ENCODE measurements at regions not wholly inside any gene's neighbourhood (a gene's known extent, or its start where the extent isn't known, plus 50 kb on each side); places are given as distances from the start of the nearest gene placed in this dataset.
"Not testable (repeated sequence)": the region's sequence is repeated elsewhere in the genome, so short reads cannot be mapped to it uniquely, and the experiment has no call there.

GRCh38 chr3:104198131-104198530 lies 1168.6 kb upstream of the ALCAM start:
- no peaks in the 10 kb centered on the region for H3K36me3 ChIP-seq (ENCODE audit: insufficient read depth, low read length)
- no peak overlapping the region for H3K4me3 ChIP-seq (ENCODE audit: insufficient read depth, low read length)
- H3K9me3 ChIP-seq (ENCODE audit: low read depth, low read length), result no peaks in the 10 kb centered on the region
- H3K27ac ChIP-seq (ENCODE audit: low read depth, low read length), result no peak overlapping the region
- H2AFZ ChIP-seq (ENCODE audit: low read length), result no peak overlapping the region
- no peak for TF ChIP-seq CTCF (IDR thresholded peaks at IDR 0.05; ENCODE audit: extremely low read depth, low read depth, low read length)
- H3K4me2 ChIP-seq (ENCODE audit: insufficient read depth, low read length), result no peak overlapping the region
- no peaks in the 10 kb centered on the region for H3K79me2 ChIP-seq (ENCODE audit: insufficient read depth, low read length)
- H3K4me1 ChIP-seq (ENCODE audit: insufficient read depth, low read length), result no peaks in the 10 kb centered on the region
- no peak for DNase-seq (ENCODE audit: insufficient read length, low spot score, missing footprints)
- H4K20me1 ChIP-seq (ENCODE audit: insufficient read depth, low read length), result no peaks in the 10 kb centered on the region
- H3K27me3 ChIP-seq (ENCODE audit: insufficient read depth, low read length), result no peaks in the 10 kb centered on the region

GRCh38 chr3:104206925-104207324 lies 1159.8 kb upstream of the ALCAM start:
- Histone ChIP-seq H3K4me3 (ENCODE audit: insufficient read depth, low read length) (no peak overlapping the region), H3K4me1 (ENCODE audit: insufficient read depth, low read length) (no peaks in the 10 kb centered on the region), H3K36me3 (ENCODE audit: insufficient read depth, low read length) (no peaks in the 10 kb centered on the region), H3K79me2 (ENCODE audit: insufficient read depth, low read length) (no peaks in the 10 kb centered on the region), H2AFZ (ENCODE audit: low read length) (no peak overlapping the region), H3K27me3 (ENCODE audit: insufficient read depth, low read length) (no peaks in the 10 kb centered on the region), H3K4me2 (ENCODE audit: insufficient read depth, low read length) (no peak overlapping the region), H4K20me1 (ENCODE audit: insufficient read depth, low read length) (no peaks in the 10 kb centered on the region), H3K9me3 (ENCODE audit: low read depth, low read length) (no peaks in the 10 kb centered on the region), H3K27ac (ENCODE audit: low read depth, low read length) (no peak overlapping the region)
- TF ChIP-seq CTCF (IDR thresholded peaks at IDR 0.05; ENCODE audit: extremely low read depth, low read depth, low read length), result no peak
- no peak for DNase-seq (ENCODE audit: insufficient read length, low spot score, missing footprints)

GRCh38 chr3:104214277-104214676 lies 1152.4 kb upstream of the ALCAM start:
- Histone ChIP-seq H3K4me1 (ENCODE audit: insufficient read depth, low read length) (no peaks in the 10 kb centered on the region), H3K79me2 (ENCODE audit: insufficient read depth, low read length) (no peaks in the 10 kb centered on the region), H3K27ac (ENCODE audit: low read depth, low read length) (no peak overlapping the region), H3K9me3 (ENCODE audit: low read depth, low read length) (no peaks in the 10 kb centered on the region), H3K4me3 (ENCODE audit: insufficient read depth, low read length) (no peak overlapping the region), H3K27me3 (ENCODE audit: insufficient read depth, low read length) (no peaks in the 10 kb centered on the region), H2AFZ (ENCODE audit: low read length) (no peak overlapping the region), H3K36me3 (ENCODE audit: insufficient read depth, low read length) (no peaks in the 10 kb centered on the region), H3K4me2 (ENCODE audit: insufficient read depth, low read length) (no peak overlapping the region), H4K20me1 (ENCODE audit: insufficient read depth, low read length) (no peaks in the 10 kb centered on the region)
- DNase-seq (ENCODE audit: insufficient read length, low spot score, missing footprints), result no peak
- TF ChIP-seq CTCF (IDR thresholded peaks at IDR 0.05; ENCODE audit: extremely low read depth, low read depth, low read length), result no peak

- Histone ChIP-seq H2AFZ (ENCODE audit: low read length) (no peak overlapping the region), H4K20me1 (ENCODE audit: insufficient read depth, low read length) (no peaks in the 10 kb centered on the region), H3K79me2 (ENCODE audit: insufficient read depth, low read length) (no peaks in the 10 kb centered on the region), H3K27ac (ENCODE audit: low read depth, low read length) (no peak overlapping the region), H3K9me3 (ENCODE audit: low read depth, low read length) (no peaks in the 10 kb centered on the region), H3K4me1 (ENCODE audit: insufficient read depth, low read length) (no peaks in the 10 kb centered on the region), H3K4me3 (ENCODE audit: insufficient read depth, low read length) (no peak overlapping the region), H3K27me3 (ENCODE audit: insufficient read depth, low read length) (no peaks in the 10 kb centered on the region), H3K36me3 (ENCODE audit: insufficient read depth, low read length) (no peaks in the 10 kb centered on the region), H3K4me2 (ENCODE audit: insufficient read depth, low read length) (no peak overlapping the region)
- TF ChIP-seq CTCF (IDR thresholded peaks at IDR 0.05; ENCODE audit: extremely low read depth, low read depth, low read length), result no peak
- DNase-seq (ENCODE audit: insufficient read length, low spot score, missing footprints), result no peak
These were observed 1151.8 kb upstream of the ALCAM start for GRCh38 chr3:104214937-104215336.

GRCh38 chr3:104219046-104219445 lies 1147.7 kb upstream of the ALCAM start:
- DNase-seq (ENCODE audit: insufficient read length, low spot score, missing footprints); H3K4me3 ChIP-seq (ENCODE audit: insufficient read depth, low read length); H3K4me1 ChIP-seq (ENCODE audit: insufficient read depth, low read length); H4K20me1 ChIP-seq (ENCODE audit: insufficient read depth, low read length); H2AFZ ChIP-seq (ENCODE audit: low read length); H3K27me3 ChIP-seq (ENCODE audit: insufficient read depth, low read length); H3K27ac ChIP-seq (ENCODE audit: low read depth, low read length); H3K79me2 ChIP-seq (ENCODE audit: insufficient read depth, low read length); H3K36me3 ChIP-seq (ENCODE audit: insufficient read depth, low read length); H3K4me2 ChIP-seq (ENCODE audit: insufficient read depth, low read length); H3K9me3 ChIP-seq (ENCODE audit: low read depth, low read length): not testable (repeated sequence)

Data from osteoblast (primary cell).